Ascending aorta (tissue), 2 donors: ENCODE measurements at regions not wholly inside any gene's neighbourhood (a gene's known extent, or its start where the extent isn't known, plus 50 kb on each side); places are given as distances from the start of the nearest gene placed in this dataset.

Experiments
- DNase-seq, 2 donors: peaks; one replicate each; pipeline ENCODE4 v3.0.0-alpha.2; 2019; ENCODE audit warnings: low spot score in 2 of 2
- H3K27ac ChIP-seq, 2 donors: fragments of 200-600 bp; sonication (generic); one replicate each; pipeline ENCODE4 v1.5.1; 2016 to 2017; ENCODE audit warnings: mild to moderate bottlenecking in 1 of 2
- H3K27me3 ChIP-seq: fragments of 200-600 bp; sonication (generic); one replicate; pipeline ENCODE4 v1.5.1; 2017
- H3K36me3 ChIP-seq, 2 donors: fragments of 200-600 bp; sonication (generic); one replicate each; pipeline ENCODE4 v1.5.1; 2016
- H3K4me1 ChIP-seq, 2 donors: fragments of 200-600 bp; sonication (generic); one replicate each; pipeline ENCODE4 v1.5.1; 2016 to 2017; ENCODE audit warnings: mild to moderate bottlenecking in 1 of 2
- H3K4me3 ChIP-seq, 2 donors: fragments of 200-600 bp; sonication (generic); one replicate each; pipeline ENCODE4 v1.5.1; 2016 to 2017; ENCODE audit warnings: mild to moderate bottlenecking in 1 of 2
- H3K9me3 ChIP-seq, 2 donors: fragments of 200-600 bp; sonication (generic); one replicate each; pipeline ENCODE4 v1.5.1; 2016
- CTCF ChIP-seq, 3 experiments: fragments of 200-600 bp in 2 of 3; fragments of 450-650 bp in 1 of 3; sonication (generic) in 2 of 3; IDR thresholded peaks; one replicate each; pipeline ENCODE4 v1.5.1; 2016 to 2019; ENCODE audit warnings: antibody characterized with exemption in 3 of 3, mild to moderate bottlenecking in 1 of 3, moderate library complexity in 1 of 3
- intact Hi-C: fragments of 100-400 bp; cut with DNase I; formaldehyde crosslinking; loops from one replicate; pipeline ENCODE4 v1.15.1; 2023

- Histone ChIP-seq H3K27ac (no peak overlapping the region), H3K36me3 (no peaks in the 10 kb centered on the region), H3K27me3 (no peaks in the 10 kb centered on the region), H3K4me3 (no peak overlapping the region), H3K4me1 (no peaks in the 10 kb centered on the region), H3K9me3 (no peaks in the 10 kb centered on the region)
- no peak for DNase-seq
- TF ChIP-seq CTCF (IDR thresholded peaks at IDR 0.05): no peak
- intact Hi-C loops: no loop called here
Observed at GRCh38 chr14:82482345-82482744, 948.7 kb upstream of the SEL1L start.

GRCh38 chr14:82488473-82488872, 954.8 kb upstream of the SEL1L start:
- TF ChIP-seq CTCF (IDR thresholded peaks at IDR 0.05): no peak
- Histone ChIP-seq H3K36me3 (no peaks in the 10 kb centered on the region), H3K27ac (no peak overlapping the region), H3K9me3 (no peaks in the 10 kb centered on the region), H3K4me3 (no peak overlapping the region), H3K27me3 (no peaks in the 10 kb centered on the region), H3K4me1 (no peaks in the 10 kb centered on the region)
- no peak for DNase-seq
- intact Hi-C loops: no loop called here

- no peak for DNase-seq
- Histone ChIP-seq H3K4me3 (no peak overlapping the region), H3K4me1 (no peaks in the 10 kb centered on the region), H3K27ac (no peak overlapping the region), H3K27me3 (no peaks in the 10 kb centered on the region), H3K36me3 (no peaks in the 10 kb centered on the region), H3K9me3 (no peaks in the 10 kb centered on the region)
- TF ChIP-seq CTCF (IDR thresholded peaks at IDR 0.05): no peak
- intact Hi-C loops: no loop called here
Observed at GRCh38 chr14:82490397-82490796, 956.7 kb upstream of the SEL1L start.

- no peaks in the 10 kb centered on the region for H3K36me3 ChIP-seq
- TF ChIP-seq CTCF (IDR thresholded peaks at IDR 0.05): no peak
- DNase-seq: no peak
- H3K4me3 ChIP-seq: no peak overlapping the region
- no peaks in the 10 kb centered on the region for H3K9me3 ChIP-seq
- H3K27me3 ChIP-seq: no peaks in the 10 kb centered on the region
- H3K4me1 ChIP-seq: no peaks in the 10 kb centered on the region
- intact Hi-C loops: no loop called here
- no peak overlapping the region for H3K27ac ChIP-seq
Observed at GRCh38 chr14:82492157-82492556, 958.5 kb upstream of the SEL1L start.

GRCh38 chr14:82500222-82500621, 966.6 kb upstream of the SEL1L start:
- Histone ChIP-seq H3K27ac (peak overlapping the region in 1 of 2 donors; percentile 23), H3K4me1 (peaks cover 0 to 5% of the 10 kb centered on the region in 2 donors), H3K4me3 (no peak overlapping the region), H3K27me3 (no peaks in the 10 kb centered on the region), H3K9me3 (no peaks in the 10 kb centered on the region), H3K36me3 (no peaks in the 10 kb centered on the region)
- intact Hi-C loops: no loop called here
- TF ChIP-seq CTCF (IDR thresholded peaks at IDR 0.05): no peak
- DNase-seq: no peak

- Histone ChIP-seq H3K36me3 (no peaks in the 10 kb centered on the region), H3K27me3 (no peaks in the 10 kb centered on the region), H3K4me3 (no peak overlapping the region), H3K4me1 (peaks cover 0 to 5% of the 10 kb centered on the region in 2 donors), H3K27ac (no peak overlapping the region), H3K9me3 (no peaks in the 10 kb centered on the region)
- intact Hi-C loops: no loop called here
- DNase-seq: no peak
- TF ChIP-seq CTCF (IDR thresholded peaks at IDR 0.05): no peak
Observed at GRCh38 chr14:82501554-82501953, 967.9 kb upstream of the SEL1L start.
